NAMALWA (cell line): ENCODE measurements at regions not wholly inside any gene's neighbourhood (a gene's known extent, or its start where the extent isn't known, plus 50 kb on each side); places are given as distances from the start of the nearest gene placed in this dataset.
"Not testable (repeated sequence)": the region's sequence is repeated elsewhere in the genome, so short reads cannot be mapped to it uniquely, and the experiment has no call there.

Experiments used
- DNase-seq: peaks from one replicate; pipeline ENCODE4 v3.0.0-alpha.2; 2015; ENCODE audit warnings: low spot score

DNA sequence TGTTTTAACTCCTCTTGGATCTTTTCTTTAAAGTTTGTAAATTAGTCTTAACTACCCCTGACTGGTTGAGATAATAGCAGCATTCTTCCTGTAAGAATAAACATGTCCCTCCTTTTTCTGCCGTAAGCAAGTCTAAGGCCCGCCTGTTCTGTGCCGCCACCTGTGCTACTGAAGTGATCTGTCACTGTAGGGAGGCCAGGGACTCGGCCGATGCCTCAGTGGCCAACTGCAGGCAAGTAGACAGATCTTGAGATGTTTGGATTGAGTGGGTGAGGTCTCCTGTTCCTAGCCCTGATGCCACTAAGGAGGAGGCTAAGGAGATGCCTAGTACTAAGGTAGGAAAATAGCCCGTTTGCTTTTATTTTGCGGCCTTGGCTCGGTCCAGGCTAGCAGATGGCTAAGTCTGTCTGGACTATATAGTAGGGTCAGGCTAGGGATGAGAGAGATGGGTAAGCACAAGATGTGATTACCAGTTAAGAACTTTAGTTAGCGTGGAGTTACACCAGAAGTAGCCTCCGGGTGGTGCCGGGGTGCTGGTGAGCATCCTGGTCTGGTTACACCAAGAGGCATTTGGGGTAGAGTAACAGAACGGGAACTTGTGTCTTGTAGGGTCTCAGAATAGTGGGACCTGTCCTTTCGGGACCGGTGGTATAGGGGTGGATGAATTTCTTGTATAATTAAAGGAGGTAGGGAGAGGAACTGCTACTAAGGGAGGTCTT is 584.2 kb downstream of the SUCLG1 start:
- DNase-seq = no peak

DNA sequence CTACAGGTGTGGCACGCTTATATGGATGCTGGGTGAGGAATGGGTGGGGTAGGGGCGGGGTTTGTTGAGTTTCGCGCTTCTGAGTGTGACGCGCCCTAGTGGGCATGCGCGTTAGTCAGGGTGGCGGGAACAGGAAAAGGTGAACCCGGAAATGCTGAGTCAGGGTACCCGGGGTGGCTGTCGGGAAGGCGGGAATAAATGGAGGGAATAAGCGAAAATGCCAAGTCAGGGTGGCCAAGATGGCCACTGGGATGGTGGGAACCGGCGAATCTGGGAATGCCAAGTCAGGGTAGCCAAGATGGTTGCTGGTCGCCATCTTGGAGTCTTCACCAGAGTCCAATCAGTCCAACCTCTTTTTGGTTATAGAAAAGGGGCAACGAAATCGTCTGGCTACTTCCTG is 585.0 kb downstream of the SUCLG1 start:
- no peak for DNase-seq

DNA sequence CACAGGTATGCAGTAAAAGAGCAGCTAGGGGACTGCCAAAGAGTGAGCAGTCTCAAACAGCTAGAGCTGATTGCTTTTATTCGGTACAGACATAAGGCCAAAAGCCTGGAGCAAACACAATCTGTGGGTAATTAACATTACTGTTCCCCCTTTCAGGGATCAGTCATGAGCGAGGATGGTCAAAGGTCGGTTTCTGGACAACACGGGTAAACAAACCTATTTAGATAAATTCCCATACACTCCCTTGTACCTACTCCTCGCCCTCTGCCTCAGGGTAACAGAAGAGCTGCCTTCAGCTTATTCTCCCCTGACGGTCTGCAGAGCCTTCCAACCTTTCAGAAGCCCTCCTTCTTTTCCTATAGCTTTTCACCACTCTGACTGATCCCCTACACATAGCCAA is 586.0 kb downstream of the SUCLG1 start:
- no peak for DNase-seq

GRCh38 chr2:83866211-83866610 is 592.9 kb downstream of the SUCLG1 start:
- DNase-seq = no peak

DNA sequence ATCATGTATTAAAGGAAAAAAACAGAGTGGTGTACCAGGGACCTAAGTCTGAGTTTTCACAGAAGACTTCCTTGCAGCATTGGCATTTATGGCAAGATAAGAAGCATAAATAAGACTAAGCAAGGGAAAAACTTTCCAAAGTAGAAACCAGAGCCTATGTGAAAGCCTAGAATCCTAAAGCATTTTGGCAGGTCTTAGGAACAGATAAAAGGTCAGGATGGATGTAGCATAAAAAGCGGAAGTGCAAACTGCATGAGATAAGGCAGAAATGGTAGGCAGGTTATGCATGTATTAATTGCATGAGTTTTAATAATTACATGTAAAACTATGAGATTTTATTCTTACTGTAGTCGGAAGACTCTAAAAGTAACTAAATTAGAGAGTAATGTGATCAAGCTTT is 596.5 kb downstream of the SUCLG1 start:
- DNase-seq = no peak

- DNase-seq = no peak
These were observed 598.8 kb downstream of the SUCLG1 start for GRCh38 chr2:83860320-83860719.

- DNase-seq = no peak
These were observed 599.5 kb downstream of the SUCLG1 start for GRCh38 chr2:83859553-83859952.

DNA sequence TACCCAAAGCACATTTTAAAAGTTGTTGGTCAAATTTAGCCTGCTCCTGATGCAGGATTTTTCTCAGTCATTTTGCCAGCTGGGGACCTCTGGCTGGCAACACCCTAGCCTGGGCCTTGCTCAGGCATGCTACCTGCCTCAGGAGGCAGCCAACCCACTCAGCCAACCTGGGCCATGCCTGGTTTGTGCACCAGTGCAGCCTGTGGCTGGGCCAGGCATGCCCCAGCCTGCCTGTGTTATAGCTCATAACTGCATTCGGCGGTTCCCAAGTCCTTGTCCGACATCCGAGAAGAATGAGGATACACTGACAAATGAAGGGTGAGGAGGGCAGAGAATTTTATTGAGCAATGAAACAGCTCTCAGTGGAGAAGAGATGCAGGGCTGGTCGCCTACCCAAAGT is 608.0 kb downstream of the SUCLG1 start:
- no peak for DNase-seq

DNA sequence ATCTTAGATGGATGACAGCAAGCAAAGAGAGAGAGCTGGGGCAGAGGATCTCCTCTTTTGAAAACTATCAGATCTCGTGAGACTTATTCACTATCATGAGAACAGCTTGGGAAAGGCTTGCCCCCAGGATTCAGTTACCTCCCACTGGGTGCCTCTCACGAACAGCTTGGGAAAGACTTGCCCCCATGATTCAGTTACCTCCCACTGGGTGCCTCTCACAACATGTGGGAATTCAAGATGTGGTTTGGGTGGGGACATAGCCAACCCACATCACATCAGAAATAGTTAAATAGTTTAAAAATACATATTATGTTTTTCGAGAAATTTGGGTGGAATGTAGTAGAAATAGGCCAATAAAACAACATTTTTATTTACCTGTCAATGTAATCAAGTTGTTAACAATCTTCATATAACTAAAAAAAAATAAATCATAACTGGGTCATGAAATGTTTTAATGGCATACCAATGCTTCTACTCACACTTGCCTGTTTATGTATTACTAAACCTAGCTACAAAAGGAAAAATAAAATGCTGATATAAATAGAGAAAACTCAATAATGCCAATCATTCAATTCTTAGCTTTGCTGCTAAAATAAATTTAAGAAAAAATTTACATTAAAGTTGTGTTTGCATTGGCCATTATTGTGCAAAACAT is 608.9 kb downstream of the SUCLG1 start:
- DNase-seq = no peak

DNA sequence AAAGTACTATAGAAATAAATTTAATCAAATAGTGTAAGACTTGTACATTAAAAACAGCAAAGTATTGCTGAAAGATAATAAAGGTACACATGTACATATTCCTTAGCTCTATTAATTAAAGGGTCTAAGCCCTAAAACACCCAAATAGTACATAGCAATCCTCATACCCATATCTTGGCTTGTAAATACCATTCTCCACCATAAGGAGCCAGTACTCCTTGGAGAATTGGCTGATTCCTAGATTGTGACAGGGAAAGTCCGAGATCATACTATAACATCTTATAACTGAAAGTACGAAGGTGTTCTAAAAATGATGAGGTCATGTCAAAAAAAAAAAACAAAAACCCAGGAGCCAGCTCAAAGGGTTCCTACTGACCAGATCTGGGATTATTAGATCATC is 614.6 kb downstream of the SUCLG1 start:
- DNase-seq = no peak

GRCh38 chr2:83842421-83842820 is 616.7 kb downstream of the SUCLG1 start:
- DNase-seq = no peak

- no peak for DNase-seq
These were observed 621.3 kb downstream of the SUCLG1 start for GRCh38 chr2:83837823-83838222.

DNA sequence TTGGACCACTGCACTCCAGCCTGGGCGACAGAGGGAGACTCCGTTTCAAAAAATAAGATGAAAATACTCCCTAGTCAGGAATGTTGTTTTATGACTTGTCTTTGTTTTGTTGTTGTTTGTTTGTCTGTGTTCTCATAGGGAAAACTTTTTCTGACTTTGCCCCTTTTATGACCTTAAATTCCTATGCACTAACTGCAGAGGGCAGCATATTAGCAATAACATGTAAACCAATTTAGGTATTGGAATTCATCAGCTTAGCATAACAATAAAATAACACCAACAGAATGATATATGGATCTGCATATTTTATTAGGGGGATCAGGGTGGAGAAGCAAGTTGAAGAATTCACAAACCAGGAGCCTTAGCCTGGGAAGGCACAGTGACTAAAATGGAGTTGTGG is 631.5 kb downstream of the SUCLG1 start:
- peak; percentile 3 for DNase-seq

- DNase-seq = no peak
These were observed 632.5 kb downstream of the SUCLG1 start for GRCh38 chr2:83826577-83826976.

DNA sequence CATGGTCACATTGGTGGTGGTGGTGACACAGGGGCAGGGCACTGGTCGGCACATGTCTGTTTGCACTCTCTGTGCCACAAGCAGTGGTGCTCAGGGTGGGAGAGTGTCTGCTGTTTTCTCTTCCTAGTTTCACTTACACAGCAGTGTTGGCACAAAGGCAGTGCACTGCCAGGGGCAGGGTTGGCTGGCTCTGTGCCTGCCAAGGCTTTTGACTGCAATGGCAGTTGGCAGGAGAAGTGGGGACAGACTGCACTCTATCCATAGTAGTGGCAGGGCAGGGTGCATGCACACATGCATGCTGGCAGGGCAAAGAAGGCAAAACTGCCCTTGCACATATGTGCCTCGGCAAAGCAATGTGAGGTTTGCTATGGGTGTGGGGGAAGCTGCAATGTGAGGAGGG is 635.9 kb downstream of the SUCLG1 start:
- DNase-seq = no peak

GRCh38 chr2:83817511-83817910 is 641.6 kb downstream of the SUCLG1 start:
- DNase-seq = peak; percentile 39

- DNase-seq = no peak
These were observed 650.2 kb downstream of the SUCLG1 start for GRCh38 chr2:83808878-83809277.

DNA sequence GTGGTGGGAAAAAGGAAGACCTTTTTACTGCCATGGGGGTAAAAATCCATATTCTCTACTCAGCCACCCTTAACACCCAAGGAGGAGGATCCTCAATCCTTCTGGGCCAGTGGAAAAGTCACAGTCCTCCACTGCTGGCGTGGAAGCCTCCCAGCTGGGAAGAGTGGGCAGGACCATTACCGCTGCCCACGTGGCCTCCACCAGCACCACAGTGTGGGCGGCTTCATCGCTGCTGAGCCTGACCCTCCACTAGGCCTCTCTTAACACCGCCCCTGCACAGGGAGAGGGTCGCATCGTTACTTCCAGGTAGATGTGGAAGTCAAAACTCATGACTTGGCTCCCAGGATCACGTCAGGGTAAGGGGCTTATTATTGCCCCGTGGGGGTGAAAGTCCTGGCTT is 656.5 kb downstream of the SUCLG1 start:
- no peak for DNase-seq

- no peak for DNase-seq
These were observed 663.3 kb downstream of the SUCLG1 start for GRCh38 chr2:83795777-83796176.

DNA sequence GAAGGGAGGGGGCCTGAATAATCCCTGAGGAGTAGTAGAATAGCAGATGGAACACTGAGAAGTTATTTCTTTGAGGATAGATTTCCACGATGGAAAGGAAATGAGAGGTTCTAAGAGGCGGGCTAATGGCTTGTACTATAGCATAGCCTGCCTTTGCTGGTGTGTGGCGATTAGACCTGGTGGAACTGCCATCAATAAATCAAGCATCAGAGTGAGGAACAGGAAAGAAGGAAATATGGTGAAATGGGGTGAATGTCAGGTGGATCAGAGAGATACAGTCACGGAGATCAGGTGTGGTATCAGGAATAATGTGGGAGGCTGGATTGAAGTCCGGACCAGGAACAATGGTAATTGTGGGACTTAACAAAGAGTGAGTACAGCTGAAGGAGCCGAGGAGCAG is 668.6 kb downstream of the SUCLG1 start:
- not testable (repeated sequence) for DNase-seq

DNA sequence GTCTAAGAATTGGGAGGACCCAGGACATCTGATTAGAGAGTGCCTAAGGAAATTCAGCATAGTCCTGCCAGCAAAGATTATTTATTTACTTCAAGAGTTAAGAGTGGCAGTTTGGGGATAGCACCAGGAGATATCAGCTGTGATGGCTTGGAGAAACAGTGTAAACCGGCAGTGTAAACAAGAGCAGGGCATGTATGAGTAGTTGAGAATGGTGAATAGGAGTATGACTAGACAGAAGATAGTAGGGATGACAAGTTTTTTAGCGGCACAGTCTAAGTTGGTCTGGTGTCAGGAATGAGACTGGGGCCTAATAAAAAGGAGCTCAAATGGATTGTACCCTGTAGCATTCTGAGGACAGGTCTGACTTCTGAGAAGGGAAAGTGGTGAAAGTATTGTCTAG is 669.4 kb downstream of the SUCLG1 start:
- DNase-seq = not testable (repeated sequence)

- not testable (repeated sequence) for DNase-seq
These were observed 670.0 kb downstream of the SUCLG1 start for GRCh38 chr2:83788938-83789566.

GRCh38 chr2:83787189-83787588 is 671.9 kb downstream of the SUCLG1 start:
- DNase-seq = no peak
